ENCODE measurements at regions not wholly inside any gene's neighbourhood (a gene's known extent, or its start where the extent isn't known, plus 50 kb on each side); places are given as distances from the start of the nearest gene placed in this dataset.
"Not testable (repeated sequence)": the region's sequence is repeated elsewhere in the genome, so short reads cannot be mapped to it uniquely, and the experiment has no call there.

DNA sequence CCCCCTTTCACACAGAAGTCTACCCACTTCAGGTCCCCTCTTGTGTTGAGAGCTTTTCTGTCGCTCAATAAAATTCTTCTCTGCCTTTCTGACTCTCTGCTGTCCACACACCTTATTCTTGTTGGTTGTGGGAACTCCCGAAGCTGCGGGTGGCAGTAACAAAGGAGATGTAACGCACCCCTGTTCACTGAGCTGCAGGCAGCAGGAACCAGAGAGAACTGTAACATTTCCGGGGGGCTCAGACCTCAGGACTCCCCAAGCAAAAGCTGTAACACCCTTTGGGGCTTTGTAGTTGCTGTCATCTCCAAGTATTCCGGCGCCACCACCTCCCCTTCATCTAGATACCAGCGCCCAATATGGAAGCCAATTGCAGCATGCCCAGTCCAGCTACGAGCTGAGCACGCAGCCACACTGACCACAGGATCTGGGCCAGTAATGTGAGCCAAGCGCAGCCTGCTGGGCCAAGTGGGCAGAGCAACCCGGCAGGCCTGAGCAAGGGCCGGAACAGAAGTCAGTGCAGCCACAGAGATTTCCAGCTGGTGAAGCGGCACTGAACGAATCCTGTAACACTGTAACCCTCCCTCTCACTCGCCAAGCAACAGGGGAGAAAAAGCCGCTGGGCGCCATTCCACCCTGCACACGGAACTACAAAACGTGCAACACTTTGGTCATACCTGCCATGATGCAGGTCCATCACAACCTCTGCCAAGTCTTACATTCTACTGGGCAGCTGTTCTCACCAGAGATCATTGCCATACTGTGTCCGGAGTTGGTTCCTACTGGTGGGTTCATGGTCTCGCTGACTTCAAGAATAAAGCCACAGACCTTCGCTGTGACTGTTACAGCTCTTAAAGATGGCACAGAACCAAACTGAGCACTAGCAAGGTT is 194.3 kb downstream of the SPATA31A6 start:
- not testable (repeated sequence) for DNase-seq (ENCODE audit: low spot score)

GRCh38 chr9:42378418-42378815 is 195.0 kb downstream of the SPATA31A6 start:
- DNase-seq (ENCODE audit: low spot score): no peak

DNA sequence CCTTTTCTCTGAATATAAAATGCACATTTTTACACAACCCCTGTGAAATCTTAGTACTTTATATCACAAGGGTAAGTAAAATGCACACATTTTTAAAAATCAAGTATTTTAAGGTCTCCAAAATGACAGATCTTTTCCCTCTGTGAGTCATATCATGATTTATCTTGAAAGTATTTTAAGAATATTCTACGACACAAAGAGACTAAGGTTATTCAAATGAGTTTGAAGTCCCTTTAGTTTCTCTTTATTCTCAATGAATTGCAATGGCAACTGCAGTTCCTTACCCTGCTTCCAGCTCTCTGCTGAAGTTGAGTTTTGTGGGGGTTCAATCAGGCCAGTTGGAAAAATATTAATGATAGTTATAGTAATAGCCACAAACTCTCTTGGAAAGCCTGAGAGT is 196.1 kb downstream of the SPATA31A6 start:
- DNase-seq (ENCODE audit: low spot score): not testable (repeated sequence)

DNA sequence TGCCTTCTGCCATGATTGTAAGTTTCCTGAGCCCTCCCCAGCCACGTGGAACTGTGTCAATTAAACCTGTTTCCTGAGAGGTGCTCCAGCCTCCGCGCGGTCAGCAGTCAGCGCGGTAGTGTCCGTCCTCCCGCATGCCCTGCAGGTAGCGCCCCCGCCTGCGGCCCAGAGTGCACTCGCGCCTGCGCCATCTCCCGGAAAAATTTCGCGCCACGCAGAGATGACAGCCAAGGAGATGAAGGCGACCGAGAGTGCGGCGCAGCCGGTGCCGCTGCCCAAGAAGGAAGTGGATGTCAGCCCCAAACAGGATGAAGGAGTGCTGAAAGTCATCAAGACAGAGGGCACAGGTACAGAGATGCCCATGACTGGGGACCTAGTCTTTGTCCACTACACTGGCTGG is 201.1 kb downstream of the SPATA31A6 start:
- DNase-seq (ENCODE audit: low spot score): not testable (repeated sequence)

- DNase-seq (ENCODE audit: low spot score): not testable (repeated sequence)
These were observed 202.2 kb downstream of the SPATA31A6 start for GRCh38 chr9:42385574-42386120.

GRCh38 chr9:42386477-42386876 is 203.0 kb downstream of the SPATA31A6 start:
- DNase-seq (ENCODE audit: low spot score): no peak

- no peak for DNase-seq (ENCODE audit: low spot score)
These were observed 204.8 kb downstream of the SPATA31A6 start for GRCh38 chr9:42388146-42388690.

- DNase-seq (ENCODE audit: low spot score): no peak
These were observed 205.4 kb downstream of the SPATA31A6 start for GRCh38 chr9:42388846-42389245.

- not testable (repeated sequence) for DNase-seq (ENCODE audit: low spot score)
These were observed 209.5 kb downstream of the SPATA31A6 start for GRCh38 chr9:42392773-42393455.

GRCh38 chr9:42396318-42396717 is 212.9 kb downstream of the SPATA31A6 start:
- DNase-seq (ENCODE audit: low spot score): no peak

- not testable (repeated sequence) for DNase-seq (ENCODE audit: low spot score)
These were observed 213.9 kb downstream of the SPATA31A6 start for GRCh38 chr9:42397336-42397735.

GRCh38 chr9:42402919-42403318 is 219.5 kb downstream of the SPATA31A6 start:
- DNase-seq (ENCODE audit: low spot score): not testable (repeated sequence)

DNA sequence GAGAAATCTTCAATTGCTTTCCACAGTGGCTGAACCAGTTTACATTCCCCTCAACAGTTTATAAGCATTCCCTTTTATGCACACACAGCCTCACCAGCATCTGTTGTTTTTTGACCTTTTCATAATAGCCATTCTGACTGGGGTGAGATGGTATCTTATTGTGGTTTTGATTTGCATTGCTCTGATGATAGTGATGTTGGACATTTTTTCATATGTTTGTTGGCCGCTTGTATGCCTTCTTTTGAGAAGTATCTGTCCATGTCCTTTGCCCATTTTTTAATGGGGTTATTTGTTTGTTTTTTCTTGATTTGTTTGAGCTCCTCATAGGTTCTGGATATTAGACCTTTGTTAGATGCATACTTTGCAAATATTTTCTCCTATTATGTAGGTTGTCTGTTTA is 226.1 kb downstream of the SPATA31A6 start:
- DNase-seq (ENCODE audit: low spot score): not testable (repeated sequence)

- DNase-seq (ENCODE audit: low spot score): not testable (repeated sequence)
These were observed 228.9 kb downstream of the SPATA31A6 start for GRCh38 chr9:42412354-42412753.

DNA sequence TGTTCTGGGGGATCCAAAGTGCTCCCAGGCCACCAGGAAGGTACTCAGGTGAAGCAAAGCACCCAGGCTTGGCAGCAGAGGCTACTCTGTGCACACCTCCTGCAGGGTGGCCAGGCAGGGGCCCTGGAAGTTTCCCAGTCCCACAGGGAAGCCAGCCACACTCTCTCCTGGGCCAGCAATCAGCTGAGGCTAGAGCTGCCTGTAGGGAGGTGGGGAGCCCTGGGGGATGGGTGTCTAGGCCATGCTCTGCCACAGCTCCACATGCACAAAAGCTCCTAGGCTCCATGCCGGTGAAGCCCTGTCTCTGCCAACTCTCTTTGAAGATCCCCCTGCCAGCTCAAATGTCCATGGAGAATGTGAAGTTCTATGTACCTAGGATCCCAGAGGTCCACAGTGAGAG is 231.4 kb downstream of the SPATA31A6 start:
- not testable (repeated sequence) for DNase-seq (ENCODE audit: low spot score)

- not testable (repeated sequence) for DNase-seq (ENCODE audit: low spot score)
These were observed 236.2 kb downstream of the SPATA31A6 start for GRCh38 chr9:42419652-42420051.

- DNase-seq (ENCODE audit: low spot score): not testable (repeated sequence)
These were observed 236.9 kb downstream of the SPATA31A6 start for GRCh38 chr9:42420324-42420723.

GRCh38 chr9:42421630-42422029 is 238.2 kb downstream of the SPATA31A6 start:
- not testable (repeated sequence) for DNase-seq (ENCODE audit: low spot score)

- DNase-seq (ENCODE audit: low spot score): not testable (repeated sequence)
These were observed 247.5 kb downstream of the SPATA31A6 start for GRCh38 chr9:42430674-42431615.

GRCh38 chr9:42431616-42432010 is 248.2 kb downstream of the SPATA31A6 start:
- DNase-seq (ENCODE audit: low spot score): not testable (repeated sequence)

All from pons (tissue), 1 donor.